GM19193 (cell line): ENCODE measurements at regions not wholly inside any gene's neighbourhood (a gene's known extent, or its start where the extent isn't known, plus 50 kb on each side); places are given as distances from the start of the nearest gene placed in this dataset.

Experiments
- POLR2A ChIP-seq: IDR thresholded peaks from 4 replicates; pipeline ENCODE4 v1.6.1; 2011; ENCODE audit not compliant: insufficient read depth, insufficient read length; ENCODE audit errors: extremely low read depth

- TF ChIP-seq POLR2A = no peak
Observed at GRCh38 chr2:234146087-234146826, 95.8 kb downstream of the SPP2 start.

DNA sequence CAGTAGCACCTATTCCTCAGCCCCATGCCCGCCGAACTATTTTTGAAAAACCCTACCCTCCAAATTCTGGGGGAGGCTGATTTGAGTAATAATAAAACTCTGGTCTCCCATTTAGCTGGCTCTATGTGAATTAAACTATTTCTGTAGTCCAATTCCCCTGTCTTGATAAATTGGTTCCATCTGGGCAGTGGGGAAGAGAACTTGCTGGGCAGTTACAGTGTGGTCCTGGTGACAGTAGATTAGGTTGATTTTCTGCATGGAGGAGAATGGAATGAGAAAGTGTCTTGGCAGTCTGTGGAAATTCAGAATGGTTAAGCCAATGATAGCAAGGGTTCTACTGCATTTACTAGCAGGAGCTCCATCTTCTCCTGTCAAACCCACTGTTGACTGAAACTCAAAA, 95.0 kb downstream of the SPP2 start:
- TF ChIP-seq POLR2A = no peak

DNA sequence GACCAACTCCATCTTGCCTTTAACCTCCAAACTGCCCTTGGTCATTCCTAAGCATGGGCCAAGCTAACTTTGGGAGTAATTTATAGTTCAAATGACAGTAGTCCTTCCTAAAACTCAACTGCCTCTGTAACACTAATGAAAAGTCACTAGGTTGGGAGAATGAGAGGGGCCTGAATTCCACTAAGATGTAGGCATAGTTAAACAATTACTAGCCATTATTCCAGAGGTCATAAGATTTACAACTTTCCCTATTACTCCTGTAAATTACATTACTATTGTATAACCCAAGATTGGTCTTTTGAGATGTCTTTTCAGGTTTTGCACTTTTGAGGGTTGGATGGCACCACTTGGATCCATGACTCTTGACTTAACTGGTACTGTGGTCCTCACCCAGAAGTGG, 94.6 kb downstream of the SPP2 start:
- TF ChIP-seq POLR2A = no peak

DNA sequence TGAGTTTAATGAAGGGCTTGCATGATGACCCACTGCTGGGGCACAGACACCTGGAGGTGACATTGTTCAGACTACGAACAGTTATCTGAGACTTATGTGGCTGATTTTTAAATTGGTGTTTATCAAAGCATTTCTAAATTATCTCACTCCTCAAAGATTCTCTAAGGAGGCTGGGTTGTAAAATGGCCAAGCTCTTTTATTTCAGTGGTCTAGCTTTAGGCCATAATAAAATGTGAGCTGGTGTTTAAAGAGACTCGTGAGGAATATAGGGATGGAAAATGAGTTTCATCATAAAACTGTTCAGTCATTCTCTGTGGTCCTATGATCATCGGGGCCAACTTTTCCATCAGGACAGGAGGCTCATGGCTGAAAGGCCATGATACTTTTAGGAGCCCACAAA, 93.4 kb downstream of the SPP2 start:
- TF ChIP-seq POLR2A = no peak

DNA sequence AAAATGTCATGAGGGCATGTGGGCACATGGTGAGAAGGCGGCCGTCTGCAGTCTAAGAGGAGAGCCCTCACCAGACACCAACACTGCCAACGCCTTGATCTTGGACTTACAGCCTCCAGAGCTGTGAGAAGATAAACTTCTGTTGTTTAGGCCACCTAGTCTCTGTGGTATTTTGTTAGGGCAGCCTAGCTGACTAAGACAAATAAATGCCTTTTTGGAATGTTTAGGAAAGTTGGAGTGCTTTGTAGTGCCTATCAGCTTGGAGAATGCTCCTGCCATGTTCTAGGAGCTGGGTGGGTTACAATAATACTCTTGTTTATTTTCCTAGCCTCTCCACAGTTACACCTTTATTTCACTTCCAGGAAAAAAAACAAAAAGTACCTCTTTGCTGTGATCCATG, 92.0 kb downstream of the SPP2 start:
- no peak for TF ChIP-seq POLR2A

GRCh38 chr2:234139755-234140154, 89.3 kb downstream of the SPP2 start:
- TF ChIP-seq POLR2A = no peak

DNA sequence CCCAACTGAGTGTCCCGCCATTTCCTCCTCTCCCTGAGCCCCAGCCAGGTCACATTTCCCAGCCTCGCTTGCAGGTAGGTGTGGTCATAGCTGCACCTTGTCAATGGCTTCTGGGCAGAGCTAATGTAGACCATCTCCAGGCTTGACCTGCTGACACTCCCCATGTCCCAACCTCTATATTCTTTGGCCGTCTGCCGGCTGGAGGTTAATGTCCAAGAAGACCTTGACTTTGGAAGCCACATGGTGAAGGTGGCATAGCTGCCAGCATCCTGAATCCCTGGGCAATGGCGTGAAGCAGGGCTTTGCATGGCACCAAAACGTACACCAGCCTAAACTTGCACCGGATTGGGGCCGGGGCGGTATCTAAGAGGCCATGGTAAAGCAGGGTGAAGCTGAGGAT, 88.3 kb downstream of the SPP2 start:
- TF ChIP-seq POLR2A = no peak

DNA sequence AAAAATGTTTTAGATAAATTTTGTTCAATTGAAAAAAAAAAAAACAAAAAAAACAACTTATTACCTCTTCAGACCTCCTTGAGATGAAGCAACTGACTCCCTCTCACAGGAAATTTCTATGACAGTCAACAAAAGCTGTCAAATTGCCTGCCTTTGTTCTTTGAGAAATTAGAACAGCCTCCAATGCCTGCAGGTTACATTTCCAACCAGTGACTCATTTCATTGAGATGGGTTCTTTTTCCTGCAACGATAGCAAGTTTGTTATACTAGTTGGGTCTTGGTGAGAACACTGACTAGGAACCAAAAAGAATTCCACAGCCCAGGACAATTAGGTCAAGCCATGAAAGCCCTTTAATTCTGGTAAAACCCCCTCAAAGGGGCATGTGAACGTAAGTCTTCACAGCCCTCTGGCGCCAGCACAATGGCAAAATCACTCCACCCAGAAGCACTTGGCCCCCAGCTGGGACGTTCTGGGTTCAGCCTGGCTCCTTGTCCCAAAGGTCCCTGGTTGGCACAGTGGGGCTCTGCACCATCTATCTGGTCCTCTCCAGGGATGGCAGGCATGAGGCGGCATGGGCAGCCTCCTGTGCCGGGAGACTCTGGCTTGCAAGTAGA, 87.0 kb downstream of the SPP2 start:
- TF ChIP-seq POLR2A = no peak

DNA sequence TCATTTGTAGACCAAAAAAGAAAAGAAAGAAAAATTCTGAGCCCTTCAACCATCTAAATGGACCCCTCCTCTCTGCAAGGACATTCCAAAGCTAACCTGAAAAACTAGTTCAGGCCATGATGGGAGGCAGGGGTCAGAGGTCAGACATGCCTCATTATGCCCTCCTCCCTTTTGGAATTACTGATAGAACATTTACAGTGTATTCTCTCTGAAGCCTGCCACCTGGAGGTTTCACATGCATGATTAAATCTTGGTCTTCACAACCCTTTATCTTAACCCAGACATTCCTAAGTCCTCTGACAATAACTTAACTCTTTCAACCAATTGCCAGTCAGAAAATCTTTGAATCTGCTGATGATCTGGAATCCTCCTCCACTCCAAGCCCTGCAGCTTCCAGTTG, 86.0 kb downstream of the SPP2 start:
- TF ChIP-seq POLR2A = no peak

DNA sequence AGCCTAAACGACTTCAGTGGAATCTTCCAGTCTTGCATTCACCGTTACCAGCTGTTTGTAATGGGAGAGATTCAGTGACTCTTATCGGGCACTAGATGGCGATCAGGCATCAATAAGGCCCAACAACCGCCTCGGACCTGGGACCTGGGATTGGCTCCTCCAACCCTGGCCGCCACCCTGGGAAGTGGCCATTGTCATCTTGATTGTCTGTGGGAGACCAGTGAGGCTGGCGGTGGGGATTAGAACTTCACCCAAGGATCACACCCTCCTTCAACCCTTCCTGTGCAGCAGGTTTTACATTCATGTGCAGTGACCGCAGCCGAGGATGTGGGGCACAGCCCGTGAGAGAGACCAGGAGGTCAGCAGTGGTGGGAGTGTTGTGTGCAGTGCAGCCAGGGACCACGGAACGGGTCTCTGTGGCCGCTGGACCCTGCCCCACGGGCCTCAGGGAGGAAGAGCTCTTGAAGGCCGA, 85.3 kb downstream of the SPP2 start:
- no peak for TF ChIP-seq POLR2A

- TF ChIP-seq POLR2A = no peak
Observed at GRCh38 chr2:234134496-234134895, 84.0 kb downstream of the SPP2 start.

DNA sequence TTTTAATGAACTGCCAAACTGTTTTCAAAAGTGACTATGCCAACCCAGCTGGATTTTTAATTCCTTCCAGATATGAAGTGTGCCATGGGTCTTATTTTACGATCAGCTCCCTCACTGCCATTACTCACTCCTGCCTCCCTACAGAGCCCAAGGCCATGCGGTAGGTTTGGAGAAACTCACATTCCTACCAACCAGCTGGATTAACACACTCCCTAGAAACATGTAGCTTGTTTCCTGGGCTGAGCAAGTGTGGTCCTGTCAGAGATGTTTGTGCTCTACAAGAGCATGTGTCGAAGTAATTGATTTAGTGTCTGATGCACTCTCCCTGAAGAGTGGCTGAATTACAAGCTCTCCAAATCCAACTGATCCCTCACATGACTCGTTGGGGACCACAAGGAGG, 82.5 kb downstream of the SPP2 start:
- TF ChIP-seq POLR2A = no peak

DNA sequence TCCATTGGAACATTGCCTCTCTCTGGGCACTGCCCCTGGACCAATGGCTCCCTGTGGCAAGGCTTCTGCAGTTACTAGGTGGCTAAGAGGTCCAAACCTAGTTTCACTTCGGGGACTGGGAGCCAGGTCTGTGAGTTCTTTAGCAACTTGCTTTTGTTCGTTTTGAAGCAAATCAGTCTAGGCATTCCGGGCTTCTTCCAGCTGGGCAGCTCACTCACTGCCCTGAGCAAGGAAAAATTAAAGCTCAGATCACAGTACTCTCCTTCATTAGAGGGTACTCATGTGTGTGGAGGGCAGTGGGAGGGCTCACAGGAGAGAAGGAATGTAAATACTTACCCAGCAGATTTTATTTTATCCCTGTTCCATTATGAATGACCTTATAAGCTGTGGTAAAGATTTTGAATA, 80.3 kb downstream of the SPP2 start:
- TF ChIP-seq POLR2A = no peak

- no peak for TF ChIP-seq POLR2A
Observed at GRCh38 chr2:234128606-234129005, 78.1 kb downstream of the SPP2 start.
